Dendritic cell treated with granulocyte-macrophage colony-stimulating factor and Interleukin-4, amounts not matched to agents 40 ng/mL and 50 ng/mL, for 4 days (primary cell): ENCODE measurements at regions not wholly inside any gene's neighbourhood (a gene's known extent, or its start where the extent isn't known, plus 50 kb on each side); places are given as distances from the start of the nearest gene placed in this dataset.

ENCODE experiments used
- H3K27ac Mint-ChIP-seq: one replicate; pipeline ENCODE4 v1.8.0; 2022; ENCODE audit warnings: mild to moderate bottlenecking, mixed read lengths
- H3K27me3 Mint-ChIP-seq: one replicate; pipeline ENCODE4 v1.8.0; 2022; ENCODE audit warnings: mild to moderate bottlenecking, mixed read lengths
- H3K36me3 Mint-ChIP-seq: one replicate; pipeline ENCODE4 v1.8.0; 2022; ENCODE audit warnings: low read depth, mixed read lengths
- H3K4me1 Mint-ChIP-seq: one replicate; pipeline ENCODE4 v1.8.0; 2022; ENCODE audit warnings: low read depth, mixed read lengths
- H3K4me3 Mint-ChIP-seq: one replicate; pipeline ENCODE4 v1.8.0; 2022; ENCODE audit warnings: mild to moderate bottlenecking, moderate library complexity, mixed read lengths
- H3K9me3 Mint-ChIP-seq: one replicate; pipeline ENCODE4 v1.8.0; 2022; ENCODE audit warnings: mixed read lengths
- intact Hi-C: fragments of 100-400 bp; cut with micrococcal nuclease; formaldehyde crosslinking; loops from one replicate; pipeline ENCODE4 v1.15.0; 2022

DNA sequence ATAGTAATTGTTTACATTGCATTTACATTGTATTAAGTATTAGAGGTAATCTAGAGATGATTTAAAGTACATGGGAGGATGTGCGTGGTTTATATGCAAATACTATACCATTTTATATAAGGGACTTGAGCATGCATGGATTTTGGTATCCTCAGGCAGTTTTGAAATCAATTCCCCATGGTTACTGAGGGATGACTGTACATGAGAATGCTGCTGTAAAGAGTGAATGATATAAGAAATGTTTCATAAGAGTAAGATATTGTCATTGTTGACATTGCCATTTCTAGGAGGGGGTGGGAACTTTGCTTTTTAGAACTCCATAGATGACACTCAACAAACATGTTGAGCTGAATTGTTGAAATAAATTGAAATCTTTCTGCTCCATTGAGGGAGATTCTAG is 185.0 kb downstream of the SEMA6A start:
- H3K27ac Mint-ChIP-seq: no peak overlapping the region
- no peaks in the 10 kb centered on the region for H3K4me1 Mint-ChIP-seq
- intact Hi-C loops: no loop called here
- H3K4me3 Mint-ChIP-seq: no peak overlapping the region
- H3K36me3 Mint-ChIP-seq: no peaks in the 10 kb centered on the region
- no peaks in the 10 kb centered on the region for H3K9me3 Mint-ChIP-seq
- H3K27me3 Mint-ChIP-seq: no peaks in the 10 kb centered on the region

- no peaks in the 10 kb centered on the region for H3K4me1 Mint-ChIP-seq
- no peak overlapping the region for H3K27ac Mint-ChIP-seq
- no peaks in the 10 kb centered on the region for H3K9me3 Mint-ChIP-seq
- H3K4me3 Mint-ChIP-seq: no peak overlapping the region
- H3K36me3 Mint-ChIP-seq: no peaks in the 10 kb centered on the region
- no peaks in the 10 kb centered on the region for H3K27me3 Mint-ChIP-seq
- intact Hi-C loops: no loop called here
These were observed 185.9 kb downstream of the SEMA6A start for GRCh38 chr5:116388564-116389258.

- Mint-ChIP-seq H3K27ac (no peak overlapping the region), H3K36me3 (no peaks in the 10 kb centered on the region), H3K27me3 (no peaks in the 10 kb centered on the region), H3K9me3 (no peaks in the 10 kb centered on the region), H3K4me1 (no peaks in the 10 kb centered on the region), H3K4me3 (no peak overlapping the region)
- intact Hi-C loops: no loop called here
These were observed 186.9 kb downstream of the SEMA6A start for GRCh38 chr5:116387738-116388137.

GRCh38 chr5:116386633-116387032 is 188.0 kb downstream of the SEMA6A start:
- Mint-ChIP-seq H3K27me3 (no peaks in the 10 kb centered on the region), H3K9me3 (no peaks in the 10 kb centered on the region), H3K4me1 (no peaks in the 10 kb centered on the region), H3K36me3 (peaks cover 7% of the 10 kb centered on the region), H3K27ac (no peak overlapping the region), H3K4me3 (no peak overlapping the region)
- intact Hi-C loops: no loop called here

DNA sequence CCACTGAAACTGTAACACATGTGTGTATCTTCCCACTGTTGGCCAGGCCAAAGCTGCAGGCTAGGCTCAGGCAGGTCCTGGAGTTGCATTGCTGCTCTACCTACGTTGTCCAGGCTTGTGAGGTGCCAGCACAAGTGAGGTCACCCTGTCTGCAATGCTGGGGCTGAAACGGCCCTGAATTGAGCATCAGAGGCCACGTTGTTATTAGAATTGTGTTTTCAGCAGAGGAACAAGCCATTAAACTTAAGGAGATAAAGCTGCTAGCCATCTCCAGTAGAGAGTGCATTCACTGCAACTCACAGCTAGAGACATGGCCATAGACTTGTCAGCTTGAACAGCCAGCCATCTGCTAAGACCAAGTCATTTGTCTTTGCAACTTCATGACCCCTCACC is 191.8 kb downstream of the SEMA6A start:
- Mint-ChIP-seq H3K4me3 (no peak overlapping the region), H3K9me3 (no peaks in the 10 kb centered on the region), H3K36me3 (peaks cover 8% of the 10 kb centered on the region), H3K4me1 (no peaks in the 10 kb centered on the region), H3K27ac (no peak overlapping the region), H3K27me3 (no peaks in the 10 kb centered on the region)
- intact Hi-C loops: no loop called here

DNA sequence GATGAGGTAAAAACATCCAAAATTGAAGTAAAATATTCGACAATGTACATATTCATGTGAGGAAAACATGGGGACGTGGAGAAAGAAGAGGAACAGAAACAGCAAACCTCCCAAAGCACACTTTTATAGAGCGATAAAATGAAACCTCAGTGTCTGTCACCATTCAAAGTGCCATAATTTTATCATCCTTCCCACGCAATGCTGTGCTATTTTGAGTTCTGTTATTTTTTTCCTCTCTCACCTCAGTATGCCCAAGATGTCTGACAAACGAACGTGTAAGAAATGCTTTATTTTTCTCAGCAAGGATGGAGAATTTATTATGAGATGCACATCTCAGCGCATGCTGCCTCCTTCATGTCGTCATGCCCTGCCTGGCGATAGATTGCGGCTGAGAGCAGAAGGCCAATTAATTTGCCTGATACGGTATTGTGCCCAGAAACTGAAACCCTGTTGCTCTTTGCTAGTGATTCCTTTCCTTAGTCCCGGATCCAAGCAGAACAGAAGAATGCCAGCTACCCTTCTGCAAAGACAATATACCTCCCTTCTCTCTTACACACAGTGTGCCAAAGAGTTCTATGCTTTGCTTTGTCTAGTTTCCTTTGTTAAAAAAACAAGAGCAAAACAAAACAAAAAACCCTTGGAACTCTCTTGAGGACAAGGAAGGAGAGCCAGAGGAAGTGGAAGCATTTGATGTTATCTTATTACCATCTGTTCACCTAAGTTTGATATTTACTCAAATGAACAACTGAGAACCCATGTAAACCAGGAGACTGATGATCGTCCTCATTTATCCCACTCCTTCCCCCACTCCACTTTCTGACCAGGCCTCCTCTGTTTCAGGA is 192.4 kb downstream of the SEMA6A start:
- Mint-ChIP-seq H3K36me3 (peaks cover 8% of the 10 kb centered on the region), H3K4me1 (no peaks in the 10 kb centered on the region), H3K9me3 (no peaks in the 10 kb centered on the region), H3K27ac (no peak overlapping the region), H3K4me3 (no peak overlapping the region), H3K27me3 (no peaks in the 10 kb centered on the region)
- intact Hi-C loops: no loop called here

DNA sequence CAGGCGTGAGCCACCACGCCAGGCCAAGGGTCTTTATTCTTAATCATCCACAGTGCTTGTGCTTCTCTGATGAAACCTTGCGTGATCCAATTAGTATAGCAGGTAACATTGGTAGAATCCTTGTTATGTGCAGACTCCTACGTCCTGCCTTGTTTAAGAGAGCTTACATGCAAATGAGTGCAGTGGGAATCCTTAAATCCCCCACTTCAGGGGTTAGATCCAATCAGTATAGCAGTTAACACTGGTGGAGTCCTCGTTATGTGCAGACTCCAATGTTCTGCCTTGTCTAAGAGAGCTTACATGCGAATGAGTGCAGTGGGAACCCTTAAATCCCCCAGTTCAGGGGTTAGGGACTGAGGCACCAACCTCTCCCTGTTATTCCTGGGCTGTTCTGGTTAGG is 193.4 kb downstream of the SEMA6A start:
- Mint-ChIP-seq H3K36me3 (peaks cover 8% of the 10 kb centered on the region), H3K4me1 (no peaks in the 10 kb centered on the region), H3K4me3 (no peak overlapping the region), H3K27ac (no peak overlapping the region), H3K9me3 (no peaks in the 10 kb centered on the region), H3K27me3 (no peaks in the 10 kb centered on the region)
- intact Hi-C loops: no loop called here

- Mint-ChIP-seq H3K27me3 (no peaks in the 10 kb centered on the region), H3K36me3 (peaks cover 8% of the 10 kb centered on the region), H3K9me3 (no peaks in the 10 kb centered on the region), H3K4me3 (no peak overlapping the region), H3K27ac (no peak overlapping the region), H3K4me1 (no peaks in the 10 kb centered on the region)
- intact Hi-C loops: no loop called here
These were observed 194.0 kb downstream of the SEMA6A start for GRCh38 chr5:116380621-116381020.

DNA sequence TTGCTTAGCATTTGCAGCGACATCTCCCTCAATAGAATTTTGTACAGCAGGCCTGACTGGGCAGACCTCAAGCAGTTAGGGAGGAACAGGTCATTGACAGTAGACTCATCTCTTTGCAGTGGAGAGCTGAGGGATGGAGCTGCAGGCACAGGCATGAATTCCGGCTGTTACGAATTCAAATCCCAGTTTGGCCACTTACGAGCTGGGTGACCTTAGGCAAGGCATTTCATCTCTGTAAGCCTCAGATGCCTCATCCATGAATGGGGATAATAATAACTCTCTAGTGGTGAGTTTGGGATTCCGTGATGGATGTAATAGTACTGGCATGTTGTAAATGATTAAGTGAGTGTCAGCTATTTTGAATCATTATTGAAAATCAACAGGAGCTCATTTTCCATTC is 195.3 kb downstream of the SEMA6A start:
- H3K36me3 Mint-ChIP-seq: peaks cover 8% of the 10 kb centered on the region
- no peak overlapping the region for H3K27ac Mint-ChIP-seq
- no peaks in the 10 kb centered on the region for H3K27me3 Mint-ChIP-seq
- intact Hi-C loops: no loop called here
- no peaks in the 10 kb centered on the region for H3K9me3 Mint-ChIP-seq
- H3K4me3 Mint-ChIP-seq: no peak overlapping the region
- H3K4me1 Mint-ChIP-seq: peaks cover 3% of the 10 kb centered on the region

GRCh38 chr5:116378777-116379121 is 195.9 kb downstream of the SEMA6A start:
- H3K9me3 Mint-ChIP-seq: no peaks in the 10 kb centered on the region

GRCh38 chr5:116378007-116378776 is 196.4 kb downstream of the SEMA6A start:
- intact Hi-C loops: no loop called here
- Mint-ChIP-seq H3K4me3 (no peak overlapping the region), H3K4me1 (peaks cover 5% of the 10 kb centered on the region), H3K27me3 (no peaks in the 10 kb centered on the region), H3K27ac (no peak overlapping the region), H3K9me3 (no peaks in the 10 kb centered on the region), H3K36me3 (peaks cover 8% of the 10 kb centered on the region)

More at GRCh38 chr5:116378777-116379121, 195.9 kb downstream of the SEMA6A start:
- H3K27me3 Mint-ChIP-seq: no peaks in the 10 kb centered on the region
- intact Hi-C loops: no loop called here
- H3K36me3 Mint-ChIP-seq: peaks cover 8% of the 10 kb centered on the region
- H3K4me3 Mint-ChIP-seq: no peak overlapping the region
- H3K4me1 Mint-ChIP-seq: peaks cover 5% of the 10 kb centered on the region
- no peak overlapping the region for H3K27ac Mint-ChIP-seq

GRCh38 chr5:116377276-116378006 is 197.2 kb downstream of the SEMA6A start:
- intact Hi-C loops: no loop called here
- H3K27me3 Mint-ChIP-seq: no peaks in the 10 kb centered on the region
- peaks cover 8% of the 10 kb centered on the region for H3K36me3 Mint-ChIP-seq
- no peaks in the 10 kb centered on the region for H3K9me3 Mint-ChIP-seq
- no peak overlapping the region for H3K27ac Mint-ChIP-seq
- H3K4me1 Mint-ChIP-seq: peaks cover 5% of the 10 kb centered on the region
- H3K4me3 Mint-ChIP-seq: no peak overlapping the region

- Mint-ChIP-seq H3K27me3 (no peaks in the 10 kb centered on the region), H3K4me3 (no peak overlapping the region), H3K9me3 (no peaks in the 10 kb centered on the region), H3K4me1 (peaks cover 18% of the 10 kb centered on the region), H3K27ac (no peak overlapping the region), H3K36me3 (no peaks in the 10 kb centered on the region)
- intact Hi-C loops: no loop called here
These were observed 198.7 kb downstream of the SEMA6A start for GRCh38 chr5:116375926-116376325.
